ENCODE measurements at regions not wholly inside any gene's neighbourhood (a gene's known extent, or its start where the extent isn't known, plus 50 kb on each side); places are given as distances from the start of the nearest gene placed in this dataset.

DNA sequence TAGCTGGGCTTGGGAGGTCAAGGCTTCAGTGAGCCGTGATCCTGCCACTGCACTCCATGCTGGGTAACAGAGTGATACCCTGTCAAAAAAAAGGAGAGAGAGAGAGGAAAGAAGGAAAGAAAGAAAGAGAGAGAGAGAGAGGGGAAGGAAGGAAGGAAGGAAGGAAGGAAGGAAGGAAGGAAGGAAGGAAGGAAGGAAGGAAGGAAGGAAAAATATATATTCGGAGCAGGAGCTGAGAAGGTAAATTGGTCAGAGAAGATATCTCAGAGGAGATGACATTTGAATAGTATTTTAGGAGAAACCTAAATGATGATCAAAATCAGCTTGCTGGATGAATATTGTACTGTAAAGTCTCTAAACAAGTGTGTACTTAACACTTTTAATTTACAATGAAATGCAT lies 633.1 kb downstream of the ZPLD1 start (continued):
- no peak for TF ChIP-seq OSR1 (CRISPR knock-in tag; IDR thresholded peaks at IDR 0.05)
- TF ChIP-seq, protein P1, sequence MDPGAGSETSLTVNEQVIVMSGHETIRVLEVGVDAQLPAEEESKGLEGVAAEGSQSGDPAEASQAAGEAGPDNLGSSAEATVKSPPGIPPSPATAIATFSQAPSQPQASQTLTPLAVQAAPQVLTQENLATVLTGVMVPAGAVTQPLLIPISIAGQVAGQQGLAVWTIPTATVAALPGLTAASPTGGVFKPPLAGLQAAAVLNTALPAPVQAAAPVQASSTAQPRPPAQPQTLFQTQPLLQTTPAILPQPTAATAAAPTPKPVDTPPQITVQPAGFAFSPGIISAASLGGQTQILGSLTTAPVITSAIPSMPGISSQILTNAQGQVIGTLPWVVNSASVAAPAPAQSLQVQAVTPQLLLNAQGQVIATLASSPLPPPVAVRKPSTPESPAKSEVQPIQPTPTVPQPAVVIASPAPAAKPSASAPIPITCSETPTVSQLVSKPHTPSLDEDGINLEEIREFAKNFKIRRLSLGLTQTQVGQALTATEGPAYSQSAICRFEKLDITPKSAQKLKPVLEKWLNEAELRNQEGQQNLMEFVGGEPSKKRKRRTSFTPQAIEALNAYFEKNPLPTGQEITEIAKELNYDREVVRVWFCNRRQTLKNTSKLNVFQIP (CRISPR knock-in tag; IDR thresholded peaks at IDR 0.05; ENCODE audit: borderline replicate concordance, low read depth) = no peak
- TF ChIP-seq, protein P2, sequence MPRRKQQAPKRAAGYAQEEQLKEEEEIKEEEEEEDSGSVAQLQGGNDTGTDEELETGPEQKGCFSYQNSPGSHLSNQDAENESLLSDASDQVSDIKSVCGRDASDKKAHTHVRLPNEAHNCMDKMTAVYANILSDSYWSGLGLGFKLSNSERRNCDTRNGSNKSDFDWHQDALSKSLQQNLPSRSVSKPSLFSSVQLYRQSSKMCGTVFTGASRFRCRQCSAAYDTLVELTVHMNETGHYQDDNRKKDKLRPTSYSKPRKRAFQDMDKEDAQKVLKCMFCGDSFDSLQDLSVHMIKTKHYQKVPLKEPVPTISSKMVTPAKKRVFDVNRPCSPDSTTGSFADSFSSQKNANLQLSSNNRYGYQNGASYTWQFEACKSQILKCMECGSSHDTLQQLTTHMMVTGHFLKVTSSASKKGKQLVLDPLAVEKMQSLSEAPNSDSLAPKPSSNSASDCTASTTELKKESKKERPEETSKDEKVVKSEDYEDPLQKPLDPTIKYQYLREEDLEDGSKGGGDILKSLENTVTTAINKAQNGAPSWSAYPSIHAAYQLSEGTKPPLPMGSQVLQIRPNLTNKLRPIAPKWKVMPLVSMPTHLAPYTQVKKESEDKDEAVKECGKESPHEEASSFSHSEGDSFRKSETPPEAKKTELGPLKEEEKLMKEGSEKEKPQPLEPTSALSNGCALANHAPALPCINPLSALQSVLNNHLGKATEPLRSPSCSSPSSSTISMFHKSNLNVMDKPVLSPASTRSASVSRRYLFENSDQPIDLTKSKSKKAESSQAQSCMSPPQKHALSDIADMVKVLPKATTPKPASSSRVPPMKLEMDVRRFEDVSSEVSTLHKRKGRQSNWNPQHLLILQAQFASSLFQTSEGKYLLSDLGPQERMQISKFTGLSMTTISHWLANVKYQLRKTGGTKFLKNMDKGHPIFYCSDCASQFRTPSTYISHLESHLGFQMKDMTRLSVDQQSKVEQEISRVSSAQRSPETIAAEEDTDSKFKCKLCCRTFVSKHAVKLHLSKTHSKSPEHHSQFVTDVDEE (CRISPR knock-in tag; IDR thresholded peaks at IDR 0.05) = no peak
- no peak for TF ChIP-seq CSRNP3 (CRISPR knock-in tag; IDR thresholded peaks at IDR 0.05)

DNA sequence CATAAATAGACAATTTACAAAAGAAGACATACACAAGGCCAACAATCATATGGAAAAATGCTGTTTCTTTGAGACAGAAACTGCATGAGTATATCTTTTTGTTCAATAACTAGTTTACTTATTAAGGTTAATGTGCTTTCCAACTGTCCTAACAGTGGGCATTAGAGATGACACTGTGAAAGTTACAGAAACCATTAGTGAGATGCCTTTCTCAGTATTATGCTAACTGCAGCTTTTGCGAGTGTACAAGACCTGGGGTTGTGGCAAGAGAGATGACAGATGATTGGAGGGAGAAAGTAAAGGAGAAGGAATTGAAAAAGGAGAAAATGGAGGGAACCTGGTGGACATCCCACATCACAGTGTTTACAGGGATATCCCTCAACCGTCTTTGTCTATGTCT lies 640.5 kb downstream of the ZPLD1 start:
- TF ChIP-seq ESRRG (CRISPR knock-in tag; IDR thresholded peaks at IDR 0.05) (no peak), PPARA (CRISPR knock-in tag; IDR thresholded peaks at IDR 0.05; ENCODE audit: borderline replicate concordance) (no peak), CSDC2 (CRISPR knock-in tag; IDR thresholded peaks at IDR 0.05) (no peak), ZFP30 (CRISPR knock-in tag; IDR thresholded peaks at IDR 0.05) (no peak), ARNTL (CRISPR knock-in tag; IDR thresholded peaks at IDR 0.05; ENCODE audit: borderline replicate concordance, low read depth) (no peak)
- ATAC-seq = no peak

- no peak for ATAC-seq
- no peak for TF ChIP-seq ZFP30 (CRISPR knock-in tag; IDR thresholded peaks at IDR 0.05)
- no peak for TF ChIP-seq RARB (CRISPR knock-in tag; IDR thresholded peaks at IDR 0.05)
- TF ChIP-seq, protein P3, sequence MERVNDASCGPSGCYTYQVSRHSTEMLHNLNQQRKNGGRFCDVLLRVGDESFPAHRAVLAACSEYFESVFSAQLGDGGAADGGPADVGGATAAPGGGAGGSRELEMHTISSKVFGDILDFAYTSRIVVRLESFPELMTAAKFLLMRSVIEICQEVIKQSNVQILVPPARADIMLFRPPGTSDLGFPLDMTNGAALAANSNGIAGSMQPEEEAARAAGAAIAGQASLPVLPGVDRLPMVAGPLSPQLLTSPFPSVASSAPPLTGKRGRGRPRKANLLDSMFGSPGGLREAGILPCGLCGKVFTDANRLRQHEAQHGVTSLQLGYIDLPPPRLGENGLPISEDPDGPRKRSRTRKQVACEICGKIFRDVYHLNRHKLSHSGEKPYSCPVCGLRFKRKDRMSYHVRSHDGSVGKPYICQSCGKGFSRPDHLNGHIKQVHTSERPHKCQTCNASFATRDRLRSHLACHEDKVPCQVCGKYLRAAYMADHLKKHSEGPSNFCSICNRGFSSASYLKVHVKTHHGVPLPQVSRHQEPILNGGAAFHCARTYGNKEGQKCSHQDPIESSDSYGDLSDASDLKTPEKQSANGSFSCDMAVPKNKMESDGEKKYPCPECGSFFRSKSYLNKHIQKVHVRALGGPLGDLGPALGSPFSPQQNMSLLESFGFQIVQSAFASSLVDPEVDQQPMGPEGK (CRISPR knock-in tag; IDR thresholded peaks at IDR 0.05; ENCODE audit: borderline replicate concordance) = no peak
Measured at GRCh38 chr3:103077910-103078309, 643.1 kb downstream of the ZPLD1 start.

- ATAC-seq = no peak
- TF ChIP-seq ZFP30 (CRISPR knock-in tag; IDR thresholded peaks at IDR 0.05) (no peak), CSRNP3 (CRISPR knock-in tag; IDR thresholded peaks at IDR 0.05) (no peak), CSDC2 (CRISPR knock-in tag; IDR thresholded peaks at IDR 0.05) (no peak), ESRRG (CRISPR knock-in tag; IDR thresholded peaks at IDR 0.05) (no peak), ARNTL (CRISPR knock-in tag; IDR thresholded peaks at IDR 0.05; ENCODE audit: borderline replicate concordance, low read depth) (no peak), OSR1 (CRISPR knock-in tag; IDR thresholded peaks at IDR 0.05) (no peak), TCF4 (CRISPR knock-in tag; IDR thresholded peaks at IDR 0.05; ENCODE audit: borderline replicate concordance) (no peak), ISL1 (CRISPR knock-in tag; IDR thresholded peaks at IDR 0.05) (no peak), ZNF565 (CRISPR knock-in tag; conservative IDR thresholded peaks at IDR 0.05; ENCODE audit: low read depth) (no peak), ZC3H10 (CRISPR knock-in tag; IDR thresholded peaks at IDR 0.05) (no peak)
- TF ChIP-seq, protein P3 (CRISPR knock-in tag; IDR thresholded peaks at IDR 0.05; ENCODE audit: borderline replicate concordance) = no peak
Measured at GRCh38 chr3:103082501-103082900, 647.7 kb downstream of the ZPLD1 start.
